ENCODE measurements at regions not wholly inside any gene's neighbourhood (a gene's known extent, or its start where the extent isn't known, plus 50 kb on each side); places are given as distances from the start of the nearest gene placed in this dataset.

DNA sequence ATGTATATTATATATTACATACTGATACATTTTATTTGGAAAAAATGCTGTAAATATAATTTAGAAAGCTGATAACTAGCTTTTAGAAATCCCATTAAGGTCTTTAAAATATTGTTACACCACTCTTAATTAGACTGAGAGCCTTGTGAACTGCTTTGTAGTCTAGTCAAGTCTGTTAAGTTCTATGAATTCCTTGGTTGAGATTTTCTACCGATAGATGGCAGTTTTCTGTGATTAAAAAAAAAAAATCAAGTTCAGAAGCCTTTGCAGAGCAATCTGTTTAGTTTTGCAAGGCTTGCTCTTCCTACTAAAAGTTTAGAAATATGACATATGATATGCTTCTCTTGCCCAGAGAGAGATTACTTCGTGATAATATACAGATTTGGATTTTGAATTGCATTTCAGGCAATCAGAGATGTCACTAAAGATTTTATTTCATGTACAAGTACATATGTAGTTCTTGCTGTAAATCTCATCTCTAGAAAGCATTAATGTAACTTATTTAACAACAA, 60.4 kb upstream of the SLITRK3 start:
- H3K9me3 ChIP-seq, result no peaks in the 10 kb centered on the region
- H3K27ac ChIP-seq, result no peak overlapping the region
- no peaks in the 10 kb centered on the region for H3K27me3 ChIP-seq
- ATAC-seq (no peak), DNase-seq (no peak)
- H3K4me1 ChIP-seq, result no peaks in the 10 kb centered on the region
- TF ChIP-seq, protein P1, sequence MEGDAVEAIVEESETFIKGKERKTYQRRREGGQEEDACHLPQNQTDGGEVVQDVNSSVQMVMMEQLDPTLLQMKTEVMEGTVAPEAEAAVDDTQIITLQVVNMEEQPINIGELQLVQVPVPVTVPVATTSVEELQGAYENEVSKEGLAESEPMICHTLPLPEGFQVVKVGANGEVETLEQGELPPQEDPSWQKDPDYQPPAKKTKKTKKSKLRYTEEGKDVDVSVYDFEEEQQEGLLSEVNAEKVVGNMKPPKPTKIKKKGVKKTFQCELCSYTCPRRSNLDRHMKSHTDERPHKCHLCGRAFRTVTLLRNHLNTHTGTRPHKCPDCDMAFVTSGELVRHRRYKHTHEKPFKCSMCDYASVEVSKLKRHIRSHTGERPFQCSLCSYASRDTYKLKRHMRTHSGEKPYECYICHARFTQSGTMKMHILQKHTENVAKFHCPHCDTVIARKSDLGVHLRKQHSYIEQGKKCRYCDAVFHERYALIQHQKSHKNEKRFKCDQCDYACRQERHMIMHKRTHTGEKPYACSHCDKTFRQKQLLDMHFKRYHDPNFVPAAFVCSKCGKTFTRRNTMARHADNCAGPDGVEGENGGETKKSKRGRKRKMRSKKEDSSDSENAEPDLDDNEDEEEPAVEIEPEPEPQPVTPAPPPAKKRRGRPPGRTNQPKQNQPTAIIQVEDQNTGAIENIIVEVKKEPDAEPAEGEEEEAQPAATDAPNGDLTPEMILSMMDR (IDR thresholded peaks at IDR 0.05), result no peak
- H3K36me3 ChIP-seq, result no peaks in the 10 kb centered on the region
- no peak overlapping the region for H3K4me3 ChIP-seq
- intact Hi-C loops (cut with DNase I), result loop anchor here in 1 of 10 donors (2.0 kb wide), 1 partner anchor 30 kb away; no protein-coding TSS in a partner anchor
- WGBS, 2 donors, result 53 to 56% methylated on average over 2 of the region's 2 CpGs

DNA sequence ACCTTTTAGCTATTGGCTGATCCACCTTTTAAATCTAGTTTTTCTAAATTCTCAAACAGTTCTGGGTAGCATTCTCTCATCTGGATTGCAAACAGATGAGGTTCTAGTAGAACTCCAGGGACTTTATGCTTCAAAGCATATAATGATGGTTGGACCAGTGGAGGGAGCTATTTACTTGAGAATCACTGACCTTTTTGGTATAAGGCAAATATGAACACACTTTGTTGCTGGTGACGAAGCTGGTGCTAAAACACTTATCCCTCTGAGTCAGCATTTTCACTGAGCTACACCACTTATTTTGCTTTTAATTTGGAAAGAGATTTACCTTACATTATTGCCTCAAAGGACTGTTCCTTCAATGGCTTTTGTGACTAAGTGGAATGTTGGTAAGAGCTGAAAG, 58.6 kb upstream of the SLITRK3 start:
- DNase-seq, result no peak
- intact Hi-C loops (cut with DNase I), result no loop called here
- no peaks in the 10 kb centered on the region for H3K9me3 ChIP-seq
- WGBS, 2 donors, result 11 to 18% methylated on average over 1 of the region's 1 CpG
- H3K4me1 ChIP-seq, result no peaks in the 10 kb centered on the region
- peak in 1 of 8 donors; percentile 33 for ATAC-seq
- no peak overlapping the region for H3K27ac ChIP-seq
- no peaks in the 10 kb centered on the region for H3K36me3 ChIP-seq
- no peak overlapping the region for H3K4me3 ChIP-seq
- H3K27me3 ChIP-seq, result no peaks in the 10 kb centered on the region
- TF ChIP-seq, protein P1 (IDR thresholded peaks at IDR 0.05), result peak in 5 of 9 donors; percentile 8 to 23 (median 19)
